Eye (tissue), 1 donor: ENCODE measurements at regions not wholly inside any gene's neighbourhood (a gene's known extent, or its start where the extent isn't known, plus 50 kb on each side); places are given as distances from the start of the nearest gene placed in this dataset.

ENCODE experiments used
- DNase-seq: peaks from one replicate; pipeline ENCODE4 v3.0.0-alpha.2; 2015

GRCh38 chr13:24052547-24053518, 107.7 kb upstream of the SPATA13 start:
- peak; percentile 46 for DNase-seq

GRCh38 chr13:24053519-24054251, 106.8 kb upstream of the SPATA13 start:
- peak; percentile 86 for DNase-seq

- DNase-seq: no peak
Observed at GRCh38 chr13:24056616-24057137, 103.8 kb upstream of the SPATA13 start.

- DNase-seq: no peak
Observed at GRCh38 chr13:24060993-24061392, 99.5 kb upstream of the SPATA13 start.

- no peak for DNase-seq
Observed at GRCh38 chr13:24063281-24063877, 97.1 kb upstream of the SPATA13 start.

- no peak for DNase-seq
Observed at GRCh38 chr13:24064371-24064770, 96.1 kb upstream of the SPATA13 start.

GRCh38 chr13:24065176-24065575, 95.3 kb upstream of the SPATA13 start:
- no peak for DNase-seq

- DNase-seq: no peak
Observed at GRCh38 chr13:24066405-24067295, 93.9 kb upstream of the SPATA13 start.

GRCh38 chr13:24068472-24068871, 92.0 kb upstream of the SPATA13 start:
- no peak for DNase-seq

- no peak for DNase-seq
Observed at GRCh38 chr13:24071016-24071415, 89.5 kb upstream of the SPATA13 start.

- no peak for DNase-seq
Observed at GRCh38 chr13:24071423-24072075, 89.0 kb upstream of the SPATA13 start.

GRCh38 chr13:24073657-24074056, 86.9 kb upstream of the SPATA13 start:
- no peak for DNase-seq

GRCh38 chr13:24074678-24075077, 85.8 kb upstream of the SPATA13 start:
- DNase-seq: no peak

GRCh38 chr13:24075137-24075975, 85.2 kb upstream of the SPATA13 start:
- peak; percentile 31 for DNase-seq

GRCh38 chr13:24076109-24076508, 84.4 kb upstream of the SPATA13 start:
- DNase-seq: peak; percentile 55

GRCh38 chr13:24076636-24077035, 83.9 kb upstream of the SPATA13 start:
- DNase-seq: no peak

- no peak for DNase-seq
Observed at GRCh38 chr13:24080134-24080533, 80.4 kb upstream of the SPATA13 start.

- DNase-seq: no peak
Observed at GRCh38 chr13:24081387-24081786, 79.1 kb upstream of the SPATA13 start.

- DNase-seq: no peak
Observed at GRCh38 chr13:24083141-24083540, 77.4 kb upstream of the SPATA13 start.

GRCh38 chr13:24083722-24084421, 76.6 kb upstream of the SPATA13 start:
- DNase-seq: peak; percentile 94
